ENCODE measurements at regions not wholly inside any gene's neighbourhood (a gene's known extent, or its start where the extent isn't known, plus 50 kb on each side); places are given as distances from the start of the nearest gene placed in this dataset.

DNA sequence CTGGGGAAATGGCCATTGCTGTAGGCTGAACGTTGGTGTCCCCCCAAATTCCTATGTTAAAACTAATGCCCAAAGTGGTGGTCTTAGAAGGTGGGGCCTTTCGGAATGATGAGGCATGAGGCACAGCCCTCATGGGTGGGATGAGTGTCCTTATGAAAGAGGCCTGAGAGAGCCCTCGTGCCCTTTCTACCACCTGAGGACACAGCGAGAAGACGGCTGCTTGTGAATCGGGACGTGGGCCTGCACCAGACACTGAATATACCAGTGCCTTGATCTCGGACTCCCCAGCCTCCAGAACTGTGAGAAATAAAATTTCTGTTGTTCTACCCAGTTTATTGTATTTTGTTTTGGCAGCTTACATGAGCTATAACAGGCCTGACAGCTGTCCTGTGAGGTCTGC is 162.9 kb upstream of the B3GAT1 start:
- ATAC-seq (no peak), DNase-seq (no peak)
- intact Hi-C loops (cut with micrococcal nuclease): no loop called here

DNA sequence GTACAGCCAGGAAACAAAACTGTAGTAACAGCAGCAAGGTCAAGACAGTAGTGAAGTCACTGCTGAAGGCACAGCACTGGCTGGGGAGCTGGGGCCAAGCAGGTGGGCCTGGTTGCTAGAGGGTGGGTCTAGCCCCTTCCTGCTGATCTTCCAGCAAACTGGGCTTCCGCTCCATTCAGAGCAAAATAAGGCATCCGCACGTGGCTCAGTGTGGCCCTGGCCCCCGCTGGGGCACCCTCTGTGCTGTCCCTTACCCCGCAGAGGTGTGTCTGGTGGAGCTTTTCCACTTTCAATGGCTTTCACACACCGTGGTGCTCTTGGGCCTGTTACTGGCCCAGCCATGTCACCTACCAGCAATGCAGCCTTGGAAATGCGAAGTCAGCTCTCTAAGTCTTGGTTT is 162.4 kb upstream of the B3GAT1 start:
- ATAC-seq (no peak), DNase-seq (no peak)
- intact Hi-C loops (cut with micrococcal nuclease): no loop called here

DNA sequence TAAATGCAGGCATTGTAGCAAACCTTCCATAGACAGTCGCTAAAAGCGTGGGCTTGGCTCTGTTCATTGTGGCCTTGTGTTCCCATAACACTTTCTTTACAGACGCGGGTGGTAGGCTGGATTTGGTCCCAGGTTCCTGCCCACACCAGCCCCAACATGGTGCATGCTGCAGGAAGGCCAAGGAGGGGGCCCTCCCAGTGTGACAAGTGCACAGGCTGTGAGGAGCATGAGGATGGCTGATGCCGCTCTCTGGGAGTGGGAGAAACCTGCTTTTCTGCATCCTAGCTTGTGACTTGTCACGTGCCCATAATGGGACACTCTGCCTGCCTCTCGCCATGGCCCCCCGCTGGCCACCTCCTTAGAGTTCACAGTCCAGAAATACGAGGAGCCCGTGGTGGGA is 161.8 kb upstream of the B3GAT1 start:
- intact Hi-C loops (cut with micrococcal nuclease): no loop called here
- ATAC-seq (no peak), DNase-seq (no peak)

DNA sequence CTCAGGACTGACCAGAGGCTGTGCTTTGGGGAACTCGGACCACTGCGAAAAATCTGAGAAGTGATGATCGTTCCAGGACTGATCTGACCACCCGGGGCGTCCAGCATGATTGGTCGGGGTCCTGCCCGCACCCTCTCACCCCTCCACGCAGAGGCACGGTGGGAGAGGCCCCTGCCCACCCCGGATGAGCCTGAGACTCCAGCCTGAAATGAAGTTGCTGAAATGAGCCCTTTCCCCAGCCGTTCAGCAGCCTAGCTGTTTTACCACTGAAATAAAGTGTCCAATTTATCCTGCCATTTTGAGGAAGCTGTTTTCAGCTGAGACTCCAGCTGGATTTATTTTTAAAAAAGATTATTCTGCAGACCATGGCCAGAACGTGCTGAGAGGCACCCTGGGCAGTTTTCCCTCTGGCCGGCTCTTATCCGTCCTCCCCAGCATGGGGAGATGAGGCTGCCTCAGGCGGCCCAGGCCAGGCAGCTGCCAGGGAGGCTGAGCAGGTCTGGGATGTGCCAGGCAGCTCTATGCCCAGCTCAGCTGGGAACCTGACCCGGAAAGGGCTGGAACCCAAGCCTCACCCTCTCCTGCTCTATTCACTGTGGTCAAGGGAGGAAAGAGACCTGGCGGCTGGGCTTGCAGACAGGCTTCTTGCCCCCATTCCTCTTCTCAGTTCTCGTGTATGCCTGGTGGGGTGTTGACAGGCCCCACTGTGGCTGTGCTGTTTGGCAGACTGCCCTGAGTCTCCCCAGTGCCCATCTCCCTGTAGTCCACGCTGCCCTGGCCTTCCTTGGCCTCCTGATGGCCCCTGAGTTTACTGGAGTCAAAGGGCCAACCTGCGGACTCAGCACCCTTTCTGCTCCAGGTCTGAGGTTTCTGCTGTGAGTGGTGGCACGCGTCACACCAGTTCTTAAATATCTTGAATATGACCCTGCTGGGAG is 161.0 kb upstream of the B3GAT1 start:
- intact Hi-C loops (cut with micrococcal nuclease): no loop called here
- ATAC-seq (peak; percentile 45), DNase-seq (no peak)

DNA sequence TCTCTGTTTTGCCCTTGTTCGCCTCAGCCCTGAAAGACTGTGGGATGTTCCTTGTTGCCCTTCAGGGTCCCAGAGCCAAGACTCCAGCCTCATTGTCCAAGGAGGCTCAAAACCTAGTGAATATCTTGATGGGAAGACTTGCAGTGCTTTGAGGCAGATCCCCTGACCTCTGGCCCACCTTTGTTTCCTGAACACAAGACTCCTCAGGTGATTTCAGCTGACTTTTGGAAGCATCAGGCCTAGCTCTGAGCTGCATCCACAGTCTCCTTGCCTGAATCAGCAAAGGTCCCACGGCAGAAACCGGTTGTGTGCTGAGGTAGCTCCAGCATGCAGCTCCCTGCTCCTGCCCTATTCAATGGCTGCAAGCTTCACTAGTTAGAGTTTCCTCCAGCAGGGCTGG is 159.3 kb upstream of the B3GAT1 start:
- DNase-seq (no peak), ATAC-seq (no peak)
- intact Hi-C loops (cut with micrococcal nuclease): no loop called here

DNA sequence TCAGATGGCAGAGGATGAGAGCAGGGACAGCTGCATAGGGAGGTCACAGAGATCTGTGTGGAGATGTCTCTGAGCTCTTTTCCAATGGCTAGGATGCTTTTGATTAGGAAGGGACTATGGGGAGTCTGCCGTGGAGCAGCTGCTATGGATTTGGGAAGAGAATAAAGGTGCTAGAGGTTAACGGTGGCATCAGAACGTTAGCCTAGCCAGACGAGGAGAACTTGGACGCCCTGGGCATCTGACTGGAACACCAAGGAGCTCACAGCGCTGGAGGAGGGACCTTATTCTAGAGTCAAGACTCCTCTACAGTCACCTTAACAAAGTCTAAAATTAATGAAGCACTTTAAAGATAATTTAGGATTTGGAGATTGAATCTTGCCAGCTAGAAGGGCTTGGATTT is 157.2 kb upstream of the B3GAT1 start:
- DNase-seq: no peak
- intact Hi-C loops (cut with micrococcal nuclease): no loop called here
- no peak for ATAC-seq

DNA sequence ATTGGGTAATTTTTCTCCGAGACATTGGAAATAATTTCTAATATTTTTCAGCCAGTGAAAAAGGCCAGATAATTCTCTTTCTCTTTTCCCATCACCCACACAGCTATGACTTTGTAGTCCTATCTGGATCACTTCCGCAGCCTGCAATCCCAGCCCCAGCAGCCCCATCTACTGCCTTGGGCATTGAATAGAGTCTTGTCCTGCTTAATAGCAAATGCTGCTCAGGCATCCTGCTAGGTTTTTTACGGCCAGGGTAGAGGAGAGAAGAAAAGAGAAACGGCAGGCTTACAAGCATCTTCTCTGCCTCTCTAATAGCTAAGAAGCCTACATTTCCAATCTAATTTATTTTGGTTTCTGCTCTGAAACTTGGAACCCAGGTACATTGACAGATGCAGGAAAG is 154.3 kb upstream of the B3GAT1 start:
- intact Hi-C loops (cut with micrococcal nuclease): no loop called here
- ATAC-seq: no peak
- DNase-seq: no peak

DNA sequence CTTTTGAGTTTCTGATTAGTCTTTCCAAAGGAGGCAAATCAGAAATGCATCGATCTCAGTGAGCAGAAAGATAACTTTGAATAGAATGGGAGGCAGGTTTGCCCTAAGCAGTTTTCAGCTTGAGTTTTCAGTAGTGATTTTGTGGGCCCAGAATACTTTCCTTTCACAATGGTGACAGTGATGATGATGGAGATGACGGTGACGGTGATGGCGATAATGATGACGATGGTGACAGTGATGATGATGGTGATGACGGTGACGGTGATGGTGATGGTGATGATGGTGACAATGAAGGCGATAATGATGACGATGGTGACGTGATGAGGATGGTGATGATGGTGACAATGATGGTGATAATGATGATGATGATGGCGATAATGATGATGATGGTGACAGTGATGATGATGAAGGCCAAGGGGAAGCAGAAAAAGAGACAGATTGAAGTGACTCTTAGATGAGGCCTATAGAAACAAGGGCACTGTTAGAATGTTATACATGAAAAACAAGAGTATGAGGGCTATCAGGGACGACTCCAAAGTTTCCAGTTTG is 153.4 kb upstream of the B3GAT1 start:
- intact Hi-C loops (cut with micrococcal nuclease): no loop called here
- ATAC-seq (no peak), DNase-seq (no peak)

DNA sequence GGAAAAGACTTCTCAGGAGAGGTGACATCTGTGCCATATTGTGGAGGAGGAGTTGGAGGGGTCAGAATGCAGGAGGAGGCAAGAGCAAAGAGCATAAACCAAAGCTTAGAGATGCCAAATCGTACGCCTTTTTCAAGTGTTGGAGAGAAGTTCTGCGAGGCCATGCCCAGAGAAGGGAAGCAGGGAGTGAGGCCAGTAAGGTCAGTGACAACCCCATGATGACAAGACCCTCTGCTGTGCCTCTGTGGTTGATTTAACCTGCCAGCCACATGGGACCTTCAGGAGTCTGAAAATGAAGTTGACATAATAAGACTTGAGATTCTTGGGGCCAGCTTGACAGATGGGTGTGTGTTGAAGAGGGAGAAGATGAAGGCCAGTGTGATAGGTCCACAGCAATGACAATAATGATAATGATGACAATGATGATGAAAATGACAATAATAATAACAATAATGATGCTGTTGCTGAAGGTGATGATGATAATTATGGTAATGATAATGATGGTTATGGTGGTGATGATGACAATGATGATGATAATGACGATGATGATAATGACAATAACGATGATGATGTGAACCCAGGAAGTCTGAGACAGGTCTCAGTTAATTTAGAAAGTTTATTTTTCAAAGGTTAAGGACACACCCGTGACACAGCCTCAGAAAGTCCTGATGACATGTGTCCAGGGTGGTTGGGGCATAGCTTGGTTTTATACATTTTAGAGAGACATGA is 152.6 kb upstream of the B3GAT1 start:
- DNase-seq: no peak
- no peak for ATAC-seq
- intact Hi-C loops (cut with micrococcal nuclease): no loop called here

DNA sequence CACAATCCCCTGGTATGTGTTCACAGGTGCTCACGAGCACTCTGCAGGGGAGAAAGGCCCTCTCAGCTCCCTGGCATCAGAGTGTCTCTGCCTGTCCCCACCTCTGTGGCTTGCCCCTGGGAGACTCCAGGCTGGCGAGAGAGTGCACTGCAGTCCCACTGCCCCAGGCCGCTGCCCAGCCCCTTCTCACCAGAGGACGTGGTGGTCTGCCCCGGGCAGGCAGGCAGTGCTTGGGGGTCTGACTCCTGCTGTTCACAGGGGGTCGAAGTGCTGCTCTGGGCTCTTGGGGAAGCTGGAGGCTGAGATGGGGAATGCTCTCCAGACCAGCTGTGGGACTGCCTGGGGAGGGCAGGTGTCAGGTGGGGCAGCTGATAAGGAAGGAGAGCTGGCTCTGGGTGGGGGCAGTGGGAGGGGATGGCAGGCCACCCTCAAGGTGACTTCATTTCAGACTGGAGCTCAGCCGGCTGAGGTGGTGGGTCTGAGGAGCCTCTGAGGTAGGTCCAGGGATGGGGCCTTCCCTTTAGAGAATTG is 151.0 kb upstream of the B3GAT1 start:
- ATAC-seq (no peak), DNase-seq (no peak)
- intact Hi-C loops (cut with micrococcal nuclease): no loop called here

DNA sequence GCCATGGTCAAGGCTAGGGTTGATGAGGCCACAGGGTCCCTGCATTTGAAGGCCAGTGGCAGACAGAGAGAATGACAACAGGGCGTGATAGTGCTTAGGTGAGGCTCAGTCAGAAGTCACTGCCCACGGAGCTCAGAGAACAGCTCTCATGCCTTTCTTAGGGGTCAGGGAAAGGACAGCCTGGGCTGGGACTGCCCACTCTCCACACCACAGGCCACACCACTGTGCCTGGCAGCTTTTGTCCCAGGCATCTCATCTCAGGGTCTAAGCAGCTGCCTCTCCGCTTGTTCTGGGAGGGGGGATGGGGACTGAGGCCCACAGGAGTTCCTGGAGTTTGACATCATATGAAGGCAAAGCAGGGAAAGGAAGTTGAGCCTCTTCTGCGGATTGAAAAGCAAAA is 150.2 kb upstream of the B3GAT1 start:
- DNase-seq (no peak), ATAC-seq (no peak)
- intact Hi-C loops (cut with micrococcal nuclease): no loop called here

DNA sequence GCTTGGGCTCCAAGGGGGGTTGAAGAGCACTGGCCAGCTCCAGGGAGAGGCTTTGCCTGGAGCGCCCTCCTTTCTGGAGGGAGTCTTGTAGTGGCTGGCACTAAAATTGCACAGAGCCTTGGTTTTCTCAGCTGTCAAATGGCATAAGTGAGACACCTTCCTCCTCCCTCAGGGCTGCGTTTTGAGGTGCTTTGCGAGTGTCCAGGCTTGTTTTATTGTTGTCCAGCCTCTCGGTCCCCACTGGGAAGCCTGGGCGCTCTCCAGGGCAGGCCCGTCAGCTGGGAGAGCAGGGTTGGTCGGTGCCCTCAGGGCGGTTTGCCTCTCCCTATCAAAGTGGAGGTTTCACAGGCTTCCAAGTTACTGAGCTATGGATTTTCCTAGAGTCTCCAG is 149.3 kb upstream of the B3GAT1 start:
- intact Hi-C loops (cut with micrococcal nuclease): no loop called here
- DNase-seq (no peak), ATAC-seq (no peak)

DNA sequence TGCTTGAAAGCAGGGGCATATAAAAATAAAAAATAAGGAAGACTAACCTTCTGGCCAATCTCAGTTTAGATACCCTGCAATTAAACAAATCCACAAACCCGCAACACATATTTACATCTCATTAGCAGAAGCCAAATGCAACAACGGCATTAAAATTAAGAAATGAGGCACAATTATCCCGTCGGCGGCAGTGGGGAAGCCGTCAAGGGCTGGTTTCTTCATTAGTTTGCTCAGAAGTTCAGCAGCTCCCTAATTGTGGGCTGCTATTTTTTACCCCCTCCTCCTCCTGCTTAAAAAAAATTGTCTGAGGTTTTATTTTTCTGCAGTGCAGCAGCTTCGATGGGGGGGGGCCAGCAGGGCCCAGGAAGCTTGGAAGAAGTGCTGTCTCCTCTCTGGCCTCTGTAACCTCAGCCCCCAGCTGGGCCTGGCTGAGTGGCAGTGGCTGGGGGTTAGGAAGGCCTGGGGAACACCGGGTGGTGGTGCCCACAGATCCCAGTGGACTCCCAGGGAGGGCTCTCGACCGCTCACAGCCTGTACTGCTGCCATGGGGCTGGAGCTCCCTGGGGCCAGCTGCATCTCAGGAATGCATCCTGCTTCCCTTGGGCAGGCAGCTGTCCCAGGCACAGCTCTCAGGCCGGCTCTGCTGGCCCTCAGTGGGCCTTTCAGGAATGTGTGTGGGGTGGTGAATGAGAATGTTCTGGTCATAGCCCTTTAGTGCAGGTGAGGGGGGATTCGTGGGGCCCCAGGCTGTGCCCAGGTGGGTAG is 148.7 kb upstream of the B3GAT1 start:
- ATAC-seq (no peak), DNase-seq (no peak)
- intact Hi-C loops (cut with micrococcal nuclease): no loop called here

DNA sequence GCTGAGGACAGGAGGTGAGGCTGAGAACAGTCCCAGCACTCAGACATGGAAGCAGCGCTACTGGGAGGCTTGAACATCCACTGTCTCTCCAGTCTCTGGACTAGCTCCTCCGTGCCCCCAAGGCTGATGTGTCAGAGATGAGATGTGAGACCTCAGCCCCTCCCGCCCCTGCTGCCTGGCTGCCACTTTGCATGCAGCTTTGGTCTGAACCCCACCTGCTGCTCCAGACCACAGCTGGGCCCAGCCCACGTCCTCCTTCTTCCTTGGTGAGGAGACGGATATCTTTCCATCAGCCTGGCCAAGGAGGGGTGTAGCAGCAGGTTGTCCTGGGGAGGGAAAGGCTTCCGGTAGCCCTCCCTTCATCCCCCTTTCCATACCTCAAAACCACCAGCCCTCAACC is 148.0 kb upstream of the B3GAT1 start:
- intact Hi-C loops (cut with micrococcal nuclease): no loop called here
- no peak for ATAC-seq
- no peak for DNase-seq

DNA sequence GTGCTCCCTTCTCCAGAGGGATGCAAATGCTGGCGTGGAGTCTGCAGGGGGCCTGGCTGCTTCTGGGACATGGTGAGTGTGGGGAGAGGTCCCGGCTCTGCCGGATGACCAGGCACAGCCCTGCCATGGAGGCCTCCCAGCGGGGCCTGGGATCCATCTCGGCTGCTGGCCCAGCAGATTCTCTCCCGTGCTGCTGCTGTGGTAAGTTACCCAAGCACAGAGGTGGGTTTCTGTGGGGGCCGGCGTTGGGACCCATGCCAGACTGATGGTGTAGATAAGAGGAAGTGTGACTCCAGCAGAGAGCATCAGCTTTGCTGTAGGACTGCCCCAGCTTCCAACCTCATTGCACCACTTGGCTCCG is 147.5 kb upstream of the B3GAT1 start:
- intact Hi-C loops (cut with micrococcal nuclease): no loop called here
- ATAC-seq: no peak
- no peak for DNase-seq

DNA sequence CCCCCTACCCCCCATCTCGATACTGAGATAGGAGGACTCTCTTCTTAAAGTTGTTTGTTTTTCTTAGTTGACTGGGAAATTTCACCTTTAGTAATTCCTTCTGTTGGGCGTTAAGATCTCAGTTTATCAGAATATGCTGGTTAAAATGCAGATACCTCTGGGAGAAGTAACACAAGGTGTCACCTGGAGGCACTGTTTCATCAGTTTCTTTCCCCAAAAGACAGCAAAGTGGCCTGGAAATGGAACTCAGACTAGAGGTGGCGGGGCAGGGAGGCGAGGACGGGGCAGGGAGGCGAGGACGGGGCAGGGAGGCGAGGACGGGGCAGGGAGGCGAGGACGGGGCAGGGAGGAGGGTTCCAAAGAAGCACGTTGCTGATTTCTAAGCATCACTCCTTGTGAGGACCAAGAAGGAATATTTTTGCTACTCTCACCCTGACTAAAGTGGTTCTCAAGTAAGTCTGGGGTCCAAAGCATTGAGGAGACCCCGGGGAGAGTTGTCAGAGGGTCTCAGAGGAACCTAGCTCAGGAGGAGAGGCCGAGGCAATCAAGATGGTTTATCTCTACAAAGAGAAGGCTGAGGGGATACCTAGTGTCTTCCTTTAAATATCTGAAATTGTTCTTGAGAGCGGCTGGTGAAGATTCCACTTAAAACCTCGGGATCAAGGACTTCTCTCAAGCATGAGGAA is 147.0 kb upstream of the B3GAT1 start:
- intact Hi-C loops (cut with micrococcal nuclease): no loop called here
- ATAC-seq (no peak), DNase-seq (no peak)

DNA sequence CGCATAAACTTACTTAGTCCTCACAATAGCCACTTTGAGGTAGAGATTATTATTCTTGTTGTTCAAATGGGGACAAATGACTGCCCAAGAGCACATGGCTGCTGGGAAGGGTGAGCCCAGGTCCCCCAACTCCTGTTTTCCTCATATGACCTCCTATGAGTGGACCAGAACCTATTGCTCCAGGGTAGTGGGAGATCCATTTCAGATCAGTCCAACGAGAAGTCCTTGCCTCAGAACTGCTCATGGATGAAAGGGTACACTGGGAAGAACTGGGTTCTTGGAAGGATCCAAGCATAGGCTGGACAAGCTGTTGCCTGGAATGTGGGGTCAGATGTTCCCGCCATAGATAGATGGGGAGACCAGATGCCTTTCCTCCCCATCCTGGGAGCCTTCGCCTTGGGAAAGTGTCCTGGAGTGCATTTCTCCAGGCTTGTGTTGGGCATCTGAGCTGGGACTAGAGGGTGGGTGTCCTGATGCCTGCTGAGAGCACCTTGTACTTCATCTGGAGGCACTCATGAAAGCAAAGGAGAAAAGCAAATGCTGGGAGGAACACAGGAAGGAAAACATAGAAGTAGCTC is 146.3 kb upstream of the B3GAT1 start:
- DNase-seq (no peak), ATAC-seq (no peak)
- intact Hi-C loops (cut with micrococcal nuclease): no loop called here

DNA sequence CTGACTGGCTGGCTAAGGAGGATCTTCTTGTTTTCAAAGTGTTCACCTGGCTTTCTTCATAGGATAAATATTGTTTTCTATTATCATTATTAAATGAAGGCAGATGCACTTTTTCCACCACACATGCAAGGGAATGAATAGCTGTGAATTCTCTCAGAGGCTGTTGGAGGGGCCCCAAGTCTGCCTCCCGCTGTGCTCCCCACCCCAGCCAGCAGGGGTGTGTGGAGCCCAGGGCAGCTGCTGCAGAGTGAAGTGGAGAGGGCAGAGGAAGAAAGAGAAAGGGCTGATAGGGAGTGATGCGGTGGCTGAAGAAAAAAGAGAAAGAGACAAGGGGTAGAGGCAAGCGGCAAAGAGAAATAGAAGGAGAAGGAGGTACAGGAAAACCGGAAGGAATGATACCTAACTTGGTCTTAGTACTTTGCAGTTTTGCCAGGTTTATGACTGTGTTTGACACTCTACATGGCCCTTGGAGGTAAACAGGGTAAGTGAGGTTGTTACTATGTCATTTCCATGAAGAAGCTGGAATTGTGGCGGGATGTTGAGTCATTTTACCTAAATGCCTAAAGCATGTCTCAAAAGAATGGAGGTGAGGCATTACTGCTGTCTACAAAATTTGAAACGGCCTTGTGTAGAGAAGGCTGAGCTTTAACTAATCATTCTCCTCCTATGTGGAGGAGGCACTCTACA is 145.7 kb upstream of the B3GAT1 start:
- no peak for DNase-seq
- ATAC-seq: no peak
- intact Hi-C loops (cut with micrococcal nuclease): no loop called here
